HCT116 (cell line): ENCODE measurements at regions not wholly inside any gene's neighbourhood (a gene's known extent, or its start where the extent isn't known, plus 50 kb on each side); places are given as distances from the start of the nearest gene placed in this dataset.

Source experiments
- ATF3 ChIP-seq: IDR thresholded peaks from 2 replicates; pipeline ENCODE4 v1.6.1; 2012
- CTCF ChIP-seq, 3 experiments: fragments of 200-600 bp in 1 of 3; sonication (generic) in 1 of 3; IDR thresholded peaks in 2 of 3; conservative IDR thresholded peaks in 1 of 3; 2 replicates each; pipeline ENCODE4 v1.5.1; 2012 to 2017; ENCODE audit warnings: low read depth in 2 of 3, low read length in 2 of 3, antibody characterized with exemption in 1 of 3, borderline replicate concordance in 1 of 3, control low read depth in 1 of 3, mild to moderate bottlenecking in 1 of 3, mixed read lengths in 1 of 3, mixed run types in 1 of 3, moderate library complexity in 1 of 3; ENCODE audit not compliant: insufficient read depth in 1 of 3
- EZH2 ChIP-seq: fragments of 200-600 bp; sonication (generic); IDR thresholded peaks from 2 replicates; pipeline ENCODE4 v1.6.1; 2017; ENCODE audit warnings: antibody characterized with exemption, mixed run types
- EZH2phosphoT487 ChIP-seq: fragments of 200-600 bp; IDR thresholded peaks from 2 replicates; pipeline ENCODE4 v1.6.1; 2018; ENCODE audit warnings: antibody characterized with exemption, borderline replicate concordance
- FOSL1 ChIP-seq: IDR thresholded peaks from 2 replicates; pipeline ENCODE4 v1.6.1; 2012; ENCODE audit warnings: low read depth
- JUND ChIP-seq: IDR thresholded peaks from 2 replicates; pipeline ENCODE4 v1.6.1; 2012
- MAX ChIP-seq: IDR thresholded peaks from 2 replicates; pipeline ENCODE4 v1.6.1; 2012
- POLR2A ChIP-seq: IDR thresholded peaks from 2 replicates; pipeline ENCODE4 v1.7.0; 2011; ENCODE audit warnings: borderline replicate concordance; ENCODE audit not compliant: insufficient read depth, insufficient read length; ENCODE audit errors: extremely low read depth
- POLR2AphosphoS5 ChIP-seq: IDR thresholded peaks from 2 replicates; pipeline ENCODE4 v1.6.1; 2011; ENCODE audit warnings: mild to moderate bottlenecking, low read depth, low read length, moderate library complexity
- RAD21 ChIP-seq: IDR thresholded peaks from 2 replicates; pipeline ENCODE4 v1.6.1; 2012; ENCODE audit warnings: low read depth, mild to moderate bottlenecking
- YY1 ChIP-seq: IDR thresholded peaks from 2 replicates; pipeline ENCODE4 v1.6.1; 2011; ENCODE audit warnings: low read length, low read depth, moderate library complexity, mild to moderate bottlenecking; ENCODE audit not compliant: insufficient replicate concordance; ENCODE audit errors: extremely low read depth
- ZBTB33 ChIP-seq: IDR thresholded peaks from 2 replicates; pipeline ENCODE4 v1.6.1; 2011; ENCODE audit warnings: mild to moderate bottlenecking, low read length, moderate library complexity; ENCODE audit not compliant: insufficient replicate concordance; ENCODE audit errors: extremely low read depth

GRCh38 chr3:30397030-30397429 is 209.4 kb upstream of the TGFBR2 start:
- no peak for TF ChIP-seq CTCF (IDR thresholded peaks at IDR 0.05 in 2 of 3, conservative IDR thresholded peaks at IDR 0.05 in 1 of 3; ENCODE audit: borderline replicate concordance in 1 of 3, insufficient read depth in 1 of 3, low read depth in 2 of 3, low read length in 2 of 3)
- no peak for TF ChIP-seq POLR2A
- no peak for TF ChIP-seq MAX
- TF ChIP-seq EZH2phosphoT487 = no peak
- no peak for TF ChIP-seq FOSL1
- no peak for TF ChIP-seq ZBTB33
- TF ChIP-seq ATF3 = no peak
- no peak for TF ChIP-seq EZH2
- TF ChIP-seq POLR2AphosphoS5 = no peak
- no peak for TF ChIP-seq RAD21
- TF ChIP-seq JUND = no peak
- TF ChIP-seq YY1 = no peak
